ENCODE measurements at regions not wholly inside any gene's neighbourhood (a gene's known extent, or its start where the extent isn't known, plus 50 kb on each side); places are given as distances from the start of the nearest gene placed in this dataset.

DNA sequence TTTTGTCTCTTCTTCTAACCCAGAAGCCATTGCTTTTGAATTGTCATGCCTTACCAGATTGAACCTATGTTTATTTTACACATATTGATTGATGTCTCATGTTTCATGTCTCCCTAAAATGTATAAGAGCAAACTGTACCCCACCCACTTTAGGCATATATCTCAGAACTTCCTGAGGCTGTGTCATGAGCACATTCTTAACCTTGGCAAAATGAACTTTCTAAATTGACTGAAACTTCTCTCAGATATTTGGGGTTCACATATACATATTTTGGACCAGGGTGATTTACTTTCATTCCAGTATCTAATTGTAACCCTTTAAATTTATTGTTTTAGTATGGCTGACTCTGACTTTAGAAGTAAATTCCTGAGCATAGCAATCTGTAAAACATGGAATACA, 723.9 kb upstream of the PCDH20 start:
- Histone ChIP-seq H3K27me3 (replicated peaks; ENCODE audit: insufficient read depth) (no peaks in the 10 kb centered on the region), H3K4me1 (replicated peaks) (no peaks in the 10 kb centered on the region), H3K9me3 (no peaks in the 10 kb centered on the region), H3K36me3 (no peaks in the 10 kb centered on the region), H3K27ac (no peak overlapping the region), H3K4me3 (no peak overlapping the region)
- DNase-seq (ENCODE audit: low spot score), result no peak
- TF ChIP-seq POLR2A (IDR thresholded peaks at IDR 0.05) (no peak), CTCF (IDR thresholded peaks at IDR 0.05) (no peak)
- intact Hi-C loops (cut with DNase I), result no loop called here

DNA sequence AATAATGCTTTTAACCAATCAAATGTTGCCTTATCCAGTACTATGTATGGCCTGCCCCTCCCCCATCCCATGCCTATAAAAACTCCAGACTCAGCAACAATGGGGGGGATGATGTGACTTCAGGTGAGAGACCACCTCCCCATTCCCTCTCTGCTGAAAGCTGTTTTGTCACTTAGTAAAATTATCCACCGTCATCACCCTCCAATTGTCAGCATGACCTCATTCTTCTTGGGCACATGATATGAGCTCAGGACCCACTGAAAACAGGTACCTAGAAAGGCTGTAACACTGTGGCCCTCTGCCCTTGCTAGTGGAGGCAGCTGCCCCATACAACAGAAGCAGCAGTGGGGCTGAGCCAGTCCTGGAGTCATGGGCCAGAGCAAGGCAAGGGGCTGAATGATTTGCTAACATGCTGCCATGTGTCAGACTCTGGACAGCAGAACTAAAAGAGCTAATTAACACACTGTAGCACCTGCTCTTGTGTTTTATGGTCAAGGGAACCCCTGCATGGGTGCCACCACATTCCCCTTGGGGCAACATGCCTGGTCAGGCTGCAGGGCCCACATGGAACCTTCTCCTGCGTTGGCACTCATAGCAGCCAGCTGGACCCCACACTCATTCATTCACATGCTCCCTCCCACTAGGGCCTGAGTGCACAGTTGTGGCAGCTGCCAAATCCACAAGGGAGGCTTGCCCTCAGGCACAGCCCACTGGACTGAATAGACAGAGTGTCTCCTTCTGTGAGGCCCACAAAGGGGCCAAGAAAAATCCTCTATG, 722.2 kb upstream of the PCDH20 start:
- no peaks in the 10 kb centered on the region for H3K4me1 ChIP-seq (replicated peaks)
- H3K9me3 ChIP-seq, result no peaks in the 10 kb centered on the region
- H3K27me3 ChIP-seq (replicated peaks; ENCODE audit: insufficient read depth), result no peaks in the 10 kb centered on the region
- no peaks in the 10 kb centered on the region for H3K36me3 ChIP-seq
- intact Hi-C loops (cut with DNase I), result no loop called here
- H3K4me3 ChIP-seq, result no peak overlapping the region
- no peak for DNase-seq (ENCODE audit: low spot score)
- no peak overlapping the region for H3K27ac ChIP-seq
- WGBS, result 50% methylated on average over 2 of the region's 2 CpGs
- TF ChIP-seq CTCF (IDR thresholded peaks at IDR 0.05) (no peak), POLR2A (IDR thresholded peaks at IDR 0.05) (no peak), POLR2AphosphoS5 (IDR thresholded peaks at IDR 0.05) (no peak)

DNA sequence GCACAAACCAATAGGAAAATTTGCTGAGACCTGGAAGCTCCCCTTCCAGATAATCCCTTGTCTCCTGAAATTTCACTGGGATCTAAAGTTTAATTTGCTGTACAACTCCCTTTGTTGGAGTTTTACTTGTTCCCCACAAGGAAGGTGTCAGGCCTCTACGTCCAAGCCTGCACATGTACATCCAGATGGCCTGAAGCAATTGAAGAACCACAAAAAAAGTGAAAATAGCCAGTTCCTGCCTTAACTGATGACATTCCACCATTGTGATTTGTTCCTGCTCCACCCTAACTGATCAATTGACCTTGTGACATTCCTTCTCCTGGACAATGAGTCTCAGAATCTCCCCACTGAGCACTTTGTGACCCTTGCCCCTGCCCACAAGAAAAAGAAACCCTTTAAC, 716.0 kb upstream of the PCDH20 start:
- no peak for DNase-seq (ENCODE audit: low spot score)
- Histone ChIP-seq H3K4me3 (no peak overlapping the region), H3K36me3 (no peaks in the 10 kb centered on the region), H3K4me1 (replicated peaks) (no peaks in the 10 kb centered on the region), H3K9me3 (no peaks in the 10 kb centered on the region), H3K27ac (no peak overlapping the region), H3K27me3 (replicated peaks; ENCODE audit: insufficient read depth) (no peaks in the 10 kb centered on the region)
- intact Hi-C loops (cut with DNase I), result no loop called here
- no peak for TF ChIP-seq CTCF (IDR thresholded peaks at IDR 0.05)
- TF ChIP-seq POLR2A (IDR thresholded peaks at IDR 0.05), result no peak
- no peak for TF ChIP-seq POLR2AphosphoS5 (IDR thresholded peaks at IDR 0.05)
- 25% methylated on average over 1 of the region's 1 CpG for WGBS

- intact Hi-C loops (cut with DNase I), result no loop called here
- no peak for DNase-seq (ENCODE audit: low spot score)
- H3K4me1 ChIP-seq (replicated peaks), result no peaks in the 10 kb centered on the region
- WGBS, result 79% methylated on average over 5 of the region's 5 CpGs
- H3K27ac ChIP-seq, result no peak overlapping the region
- TF ChIP-seq CTCF (IDR thresholded peaks at IDR 0.05) (no peak), POLR2A (IDR thresholded peaks at IDR 0.05) (no peak), POLR2AphosphoS5 (IDR thresholded peaks at IDR 0.05) (no peak)
- H3K27me3 ChIP-seq (replicated peaks; ENCODE audit: insufficient read depth), result no peaks in the 10 kb centered on the region
- no peaks in the 10 kb centered on the region for H3K36me3 ChIP-seq
- H3K4me3 ChIP-seq, result no peak overlapping the region
- H3K9me3 ChIP-seq, result no peaks in the 10 kb centered on the region
Observed at GRCh38 chr13:62130062-62130970, 714.7 kb upstream of the PCDH20 start.

Data from prostate gland (tissue), 2 donors.